Left cardiac atrium (tissue), 4 donors: ENCODE measurements at regions not wholly inside any gene's neighbourhood (a gene's known extent, or its start where the extent isn't known, plus 50 kb on each side); places are given as distances from the start of the nearest gene placed in this dataset.
A peak's percentile ranks its signal among the peaks of the same experiment; 100 is the strongest.
"Not testable (repeated sequence)": the region's sequence is repeated elsewhere in the genome, so short reads cannot be mapped to it uniquely, and the experiment has no call there.

ENCODE experiments used
- ATAC-seq, 2 donors: fragments of 200-7000 bp; cut with Tn5 transposase; one replicate each; pipeline ENCODE4 v1.9.1; 2020; ENCODE audit warnings: mild to moderate bottlenecking in 2 of 2, moderate library complexity in 2 of 2
- DNase-seq: peaks from one replicate; pipeline ENCODE4 v3.0.0-alpha.2; 2020
- intact Hi-C, 2 donors: fragments of 100-400 bp; cut with DNase I; formaldehyde crosslinking; loops; one replicate each; pipeline versions ENCODE4 v1.14.1 to v1.15.1; 2022 to 2023
- donor health status: DM: no; HTN: yes; CAD: no.
- donor health status: DM: no; HTN: yes; CAD: no; lungs with severe emphysema.
- donor health status: DM: yes; HTN: yes; CAD: no.
- donor health status: Dilated cardiomyopathy.

DNA sequence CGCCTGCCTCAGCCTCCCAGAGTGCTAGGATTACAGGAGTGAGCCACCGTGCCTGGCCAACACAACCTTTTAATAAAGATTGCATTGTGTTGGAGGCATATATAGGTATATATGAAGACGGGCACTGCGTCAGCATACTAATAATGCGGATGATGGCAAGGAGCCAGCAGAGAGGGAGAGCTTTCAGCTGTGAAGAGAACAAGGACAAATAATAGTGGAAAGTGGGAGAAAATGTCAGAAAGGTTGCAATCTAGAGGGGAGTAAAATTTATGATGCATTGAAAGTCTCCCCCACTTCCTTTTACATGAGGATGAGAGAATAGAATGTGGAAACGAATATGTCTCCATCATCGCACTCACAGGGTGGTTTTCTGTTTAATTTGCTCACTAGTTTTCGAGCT is 170.5 kb upstream of the TBL1XR1 start:
- no peak for ATAC-seq
- DNase-seq, result no peak
- intact Hi-C loops, result loop anchor here in 1 of 2 donors (10.0 kb wide), 2 partner anchors 87 to 227 kb away; no protein-coding TSS in a partner anchor

GRCh38 chr3:177370246-177370822 is 173.1 kb upstream of the TBL1XR1 start:
- intact Hi-C loops, result no loop called here
- ATAC-seq (no peak), DNase-seq (no peak)

DNA sequence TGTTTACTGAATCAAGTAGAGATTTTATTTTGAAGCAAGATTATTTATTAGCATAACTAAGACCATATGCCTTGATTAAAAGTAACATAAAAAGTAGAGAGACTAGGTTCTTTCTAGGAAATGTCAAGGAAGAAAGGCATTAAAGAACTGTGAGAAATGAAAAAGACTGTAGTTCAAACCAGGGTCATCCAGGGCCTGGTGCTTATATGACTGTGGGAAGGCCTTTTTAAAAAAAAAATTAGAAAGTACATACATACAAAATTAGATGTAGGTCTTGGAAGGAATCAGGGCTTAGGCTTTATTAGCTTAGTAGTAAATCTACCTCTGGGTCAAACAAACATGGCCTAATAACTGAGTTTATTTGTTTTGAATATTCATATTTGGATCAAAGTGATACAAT is 173.9 kb upstream of the TBL1XR1 start:
- intact Hi-C loops, result no loop called here
- DNase-seq (no peak), ATAC-seq (no peak)

DNA sequence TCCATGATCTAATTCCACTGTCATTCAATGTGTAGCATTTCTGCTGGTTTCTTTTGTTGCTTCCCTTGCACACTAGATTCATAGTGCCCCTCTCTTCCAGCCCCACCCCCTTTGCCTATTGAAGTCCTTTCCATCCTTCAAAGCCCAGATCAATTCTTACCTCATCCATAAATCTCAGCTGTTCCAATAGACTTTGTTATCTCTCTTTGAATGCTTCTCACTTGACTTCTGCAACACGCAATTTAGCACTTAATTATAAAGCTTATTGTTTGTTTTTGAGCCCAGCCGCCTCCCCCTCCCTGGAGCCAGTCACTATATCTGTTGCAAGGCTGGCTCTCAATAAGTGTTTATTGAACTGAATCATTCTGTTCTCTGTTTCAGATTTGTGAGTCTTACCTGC is 174.6 kb upstream of the TBL1XR1 start:
- no peak for ATAC-seq

GRCh38 chr3:177374323-177374722 is 177.0 kb upstream of the TBL1XR1 start:
- ATAC-seq (no peak), DNase-seq (no peak)
- intact Hi-C loops, result no loop called here

More for the DNA sequence above, 174.6 kb upstream of the TBL1XR1 start:
- no peak for DNase-seq
- intact Hi-C loops, result no loop called here

- intact Hi-C loops, result no loop called here
- DNase-seq, result no peak
- no peak for ATAC-seq
Observed at GRCh38 chr3:177375316-177375715, 178.0 kb upstream of the TBL1XR1 start.

GRCh38 chr3:177377166-177377565 is 179.9 kb upstream of the TBL1XR1 start:
- no peak for ATAC-seq
- DNase-seq, result no peak
- intact Hi-C loops, result no loop called here

DNA sequence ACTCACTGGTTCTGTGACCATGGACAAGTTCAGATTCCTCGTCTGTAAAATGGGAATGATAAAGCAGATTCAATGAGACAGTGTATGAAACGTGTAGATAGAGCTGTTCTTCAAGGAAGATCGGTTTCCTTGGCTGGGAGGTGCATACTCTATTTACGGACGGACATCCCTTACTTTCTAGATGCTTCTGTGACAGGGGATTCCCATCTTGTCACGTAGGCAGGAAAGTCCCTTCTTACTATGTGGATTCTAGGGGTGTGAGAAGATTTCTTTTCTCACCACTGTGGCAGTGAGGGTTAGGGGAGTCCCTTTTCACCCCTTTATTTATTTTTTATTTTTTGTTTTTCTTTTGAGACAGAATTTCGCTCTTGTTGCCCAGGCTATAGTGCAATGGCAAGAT is 180.9 kb upstream of the TBL1XR1 start:
- ATAC-seq, result no peak
- intact Hi-C loops, result no loop called here
- no peak for DNase-seq

- intact Hi-C loops, result no loop called here
- ATAC-seq (no peak), DNase-seq (no peak)
Observed at GRCh38 chr3:177379045-177379444, 181.8 kb upstream of the TBL1XR1 start.

- DNase-seq (no peak), ATAC-seq (no peak)
- intact Hi-C loops, result no loop called here
Observed at GRCh38 chr3:177381070-177381469, 183.8 kb upstream of the TBL1XR1 start.

- ATAC-seq (peak; percentile 56 to 61), DNase-seq (peak; percentile 49)
- intact Hi-C loops, result no loop called here
Observed at GRCh38 chr3:177382944-177383343, 185.7 kb upstream of the TBL1XR1 start.

- ATAC-seq, result no peak
- no peak for DNase-seq
- intact Hi-C loops, result no loop called here
Observed at GRCh38 chr3:177385186-177385585, 187.9 kb upstream of the TBL1XR1 start.

DNA sequence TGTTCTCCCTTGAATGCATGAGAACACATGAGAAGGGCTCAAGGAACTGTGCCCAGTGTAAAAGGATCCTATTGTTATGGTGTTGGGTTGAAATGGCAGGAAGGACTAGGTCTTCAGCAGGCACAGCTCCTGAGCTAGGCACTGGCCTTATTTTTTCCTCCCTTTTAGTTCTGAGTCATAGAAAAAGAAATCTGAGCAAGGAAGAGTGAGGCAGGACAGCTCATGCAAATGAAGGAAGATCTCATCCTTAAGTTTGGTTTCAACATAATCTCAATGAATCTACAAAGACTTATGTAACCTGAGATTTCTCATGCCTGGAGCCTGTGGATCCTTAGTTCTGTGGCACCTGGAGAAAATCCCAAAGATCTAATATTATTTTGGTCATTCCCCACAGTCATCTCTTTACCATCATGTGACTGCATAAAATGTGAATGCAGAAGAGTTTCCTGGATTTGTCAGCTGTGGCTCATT is 188.6 kb upstream of the TBL1XR1 start:
- ATAC-seq, result peak in 1 of 2 donors; percentile 35
- intact Hi-C loops, result no loop called here
- DNase-seq, result no peak

GRCh38 chr3:177388209-177388608 is 190.9 kb upstream of the TBL1XR1 start:
- DNase-seq, result no peak
- intact Hi-C loops, result no loop called here
- no peak for ATAC-seq

DNA sequence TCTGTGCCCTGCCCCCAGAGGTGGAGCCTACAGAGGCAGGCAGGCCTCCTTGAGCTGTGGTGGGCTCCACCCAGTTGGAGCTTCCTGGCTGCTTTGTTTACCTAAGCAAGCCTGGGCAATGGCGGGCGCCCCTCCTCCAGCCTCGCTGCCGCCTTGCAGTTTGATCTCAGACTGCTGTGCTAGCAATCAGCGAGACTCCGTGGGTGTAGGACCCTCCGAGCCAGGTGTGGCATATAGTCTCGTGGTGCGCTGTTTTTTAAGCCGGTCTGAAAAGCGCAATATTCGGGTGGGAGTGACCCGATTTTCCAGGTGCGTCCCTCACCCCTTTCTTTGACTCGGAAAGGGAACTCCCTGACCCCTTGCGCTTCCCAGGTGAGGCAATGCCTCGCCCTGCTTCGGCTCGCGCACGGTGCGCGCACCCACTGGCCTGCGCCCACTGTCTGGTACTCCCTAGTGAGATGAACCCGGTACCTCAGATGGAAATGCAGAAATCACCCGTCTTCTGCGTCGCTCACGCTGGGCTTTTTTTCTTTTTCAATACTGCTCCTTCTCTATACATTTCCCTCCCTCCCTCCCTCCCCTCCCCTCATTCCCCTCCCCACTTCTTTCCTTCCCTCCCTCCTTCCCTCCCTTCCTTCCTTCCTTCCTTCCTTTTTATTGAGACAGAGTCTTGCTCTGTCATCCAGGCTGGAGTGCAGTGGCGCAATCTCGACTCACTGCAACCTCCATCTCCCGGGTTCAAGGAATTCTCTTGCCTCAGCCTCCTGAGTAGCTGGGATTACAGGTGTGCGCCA is 197.1 kb upstream of the TBL1XR1 start:
- DNase-seq, intact Hi-C loops, ATAC-seq: not testable (repeated sequence)

GRCh38 chr3:177396733-177397132 is 199.5 kb upstream of the TBL1XR1 start:
- DNase-seq, result no peak
- intact Hi-C loops, result no loop called here

GRCh38 chr3:177401375-177401774 is 204.1 kb upstream of the TBL1XR1 start:
- ATAC-seq (no peak), DNase-seq (no peak)
- intact Hi-C loops, result no loop called here

More at GRCh38 chr3:177396733-177397132, 199.5 kb upstream of the TBL1XR1 start:
- no peak for ATAC-seq

- intact Hi-C loops, result no loop called here
- DNase-seq, result no peak
- no peak for ATAC-seq
Observed at GRCh38 chr3:177402533-177402932, 205.3 kb upstream of the TBL1XR1 start.

- no peak for DNase-seq
- ATAC-seq, result no peak
- intact Hi-C loops, result no loop called here
Observed at GRCh38 chr3:177405191-177405672, 207.9 kb upstream of the TBL1XR1 start.

DNA sequence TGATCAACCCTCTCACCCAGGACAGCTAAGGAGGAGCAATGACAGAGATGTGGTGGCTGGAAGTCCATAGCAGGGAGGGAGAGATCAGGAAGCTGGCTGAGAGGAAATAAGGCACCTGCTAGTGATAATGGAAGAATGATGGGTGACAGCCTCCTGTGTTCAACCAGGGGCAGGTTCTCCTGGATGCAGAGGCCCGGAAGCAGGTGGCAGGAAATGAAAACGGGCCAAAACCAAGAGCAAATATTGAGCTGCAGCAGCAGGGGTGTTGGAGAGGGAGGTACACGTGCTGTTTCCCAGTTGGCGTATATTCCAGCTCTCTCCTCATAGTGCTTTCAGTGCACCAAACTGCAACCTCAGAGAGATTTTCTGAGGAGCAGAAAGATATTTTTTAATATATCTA is 213.4 kb upstream of the TBL1XR1 start:
- intact Hi-C loops, result no loop called here
- no peak for DNase-seq
- no peak for ATAC-seq

DNA sequence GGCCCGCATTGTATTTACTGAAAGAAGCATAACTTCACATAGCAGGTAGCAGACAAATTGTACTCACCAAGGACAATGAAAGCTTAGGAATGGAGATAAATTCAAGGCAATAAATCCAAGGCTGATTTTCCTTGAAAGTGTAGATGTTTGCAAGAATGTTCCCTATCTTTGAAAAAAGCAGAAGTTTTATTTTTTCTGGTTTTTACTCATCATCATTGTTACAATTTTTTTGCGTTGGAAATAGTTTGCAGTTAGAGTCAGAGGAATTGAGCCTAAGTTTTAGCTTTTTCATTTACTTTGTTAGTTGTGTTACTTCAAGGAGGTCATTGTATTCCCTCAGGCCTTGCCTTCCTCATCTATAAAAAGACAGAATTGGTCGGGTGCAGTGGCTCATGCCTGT is 213.9 kb upstream of the TBL1XR1 start:
- ATAC-seq (no peak), DNase-seq (no peak)
- intact Hi-C loops, result no loop called here
